Endothelial cell (in vitro differentiated cells): ENCODE measurements at regions not wholly inside any gene's neighbourhood (a gene's known extent, or its start where the extent isn't known, plus 50 kb on each side); places are given as distances from the start of the nearest gene placed in this dataset.

Experiments
- DNase-seq: peaks from one replicate; pipeline ENCODE4 v3.0.0; 2021; ENCODE audit warnings: low spot score
- H3K27ac Mint-ChIP-seq: one replicate; pipeline ENCODE4 v1.8.0; 2021; ENCODE audit warnings: mixed read lengths, inconsistent platforms; ENCODE audit not compliant: unreplicated experiment
- H3K27me3 Mint-ChIP-seq: one replicate; pipeline ENCODE4 v1.8.0; 2021; ENCODE audit warnings: mild to moderate bottlenecking, moderate library complexity, mixed read lengths, inconsistent platforms; ENCODE audit not compliant: unreplicated experiment
- H3K36me3 Mint-ChIP-seq: one replicate; pipeline ENCODE4 v1.8.0; 2021; ENCODE audit warnings: mild to moderate bottlenecking, low read depth, mixed read lengths, inconsistent platforms; ENCODE audit not compliant: unreplicated experiment
- H3K4me1 Mint-ChIP-seq: one replicate; pipeline ENCODE4 v1.8.0; 2021; ENCODE audit warnings: mild to moderate bottlenecking, mixed read lengths, inconsistent platforms; ENCODE audit not compliant: unreplicated experiment
- H3K4me3 Mint-ChIP-seq: one replicate; pipeline ENCODE4 v1.8.0; 2021; ENCODE audit warnings: mild to moderate bottlenecking, mixed read lengths, inconsistent platforms; ENCODE audit not compliant: unreplicated experiment
- H3K9me3 Mint-ChIP-seq: one replicate; pipeline ENCODE4 v1.8.0; 2021; ENCODE audit warnings: mixed read lengths, inconsistent platforms; ENCODE audit not compliant: unreplicated experiment
- TF ChIP-seq, protein P1 (sequence below): fragments of 200-600 bp; sonication (generic); IDR thresholded peaks from one replicate; pipeline ENCODE4 v1.5.0; 2021; ENCODE audit warnings: antibody characterized with exemption; ENCODE audit not compliant: unreplicated experiment

GRCh38 chr1:181170194-181170593 lies 81.7 kb downstream of the IER5 start:
- H3K27ac Mint-ChIP-seq: no peak overlapping the region
- TF ChIP-seq, protein P1, sequence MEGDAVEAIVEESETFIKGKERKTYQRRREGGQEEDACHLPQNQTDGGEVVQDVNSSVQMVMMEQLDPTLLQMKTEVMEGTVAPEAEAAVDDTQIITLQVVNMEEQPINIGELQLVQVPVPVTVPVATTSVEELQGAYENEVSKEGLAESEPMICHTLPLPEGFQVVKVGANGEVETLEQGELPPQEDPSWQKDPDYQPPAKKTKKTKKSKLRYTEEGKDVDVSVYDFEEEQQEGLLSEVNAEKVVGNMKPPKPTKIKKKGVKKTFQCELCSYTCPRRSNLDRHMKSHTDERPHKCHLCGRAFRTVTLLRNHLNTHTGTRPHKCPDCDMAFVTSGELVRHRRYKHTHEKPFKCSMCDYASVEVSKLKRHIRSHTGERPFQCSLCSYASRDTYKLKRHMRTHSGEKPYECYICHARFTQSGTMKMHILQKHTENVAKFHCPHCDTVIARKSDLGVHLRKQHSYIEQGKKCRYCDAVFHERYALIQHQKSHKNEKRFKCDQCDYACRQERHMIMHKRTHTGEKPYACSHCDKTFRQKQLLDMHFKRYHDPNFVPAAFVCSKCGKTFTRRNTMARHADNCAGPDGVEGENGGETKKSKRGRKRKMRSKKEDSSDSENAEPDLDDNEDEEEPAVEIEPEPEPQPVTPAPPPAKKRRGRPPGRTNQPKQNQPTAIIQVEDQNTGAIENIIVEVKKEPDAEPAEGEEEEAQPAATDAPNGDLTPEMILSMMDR: no peak
- H3K9me3 Mint-ChIP-seq: no peaks in the 10 kb centered on the region
- H3K27me3 Mint-ChIP-seq: no peaks in the 10 kb centered on the region
- H3K4me3 Mint-ChIP-seq: no peak overlapping the region
- peaks cover 4% of the 10 kb centered on the region for H3K36me3 Mint-ChIP-seq
- H3K4me1 Mint-ChIP-seq: peaks cover 2% of the 10 kb centered on the region
- no peak for DNase-seq

GRCh38 chr1:181172082-181172481 lies 83.6 kb downstream of the IER5 start:
- Mint-ChIP-seq H3K4me3 (no peak overlapping the region), H3K27ac (no peak overlapping the region), H3K27me3 (peaks cover 4% of the 10 kb centered on the region), H3K9me3 (no peaks in the 10 kb centered on the region), H3K36me3 (peaks cover 4% of the 10 kb centered on the region), H3K4me1 (no peaks in the 10 kb centered on the region)
- TF ChIP-seq, protein P1: no peak
- no peak for DNase-seq

DNA sequence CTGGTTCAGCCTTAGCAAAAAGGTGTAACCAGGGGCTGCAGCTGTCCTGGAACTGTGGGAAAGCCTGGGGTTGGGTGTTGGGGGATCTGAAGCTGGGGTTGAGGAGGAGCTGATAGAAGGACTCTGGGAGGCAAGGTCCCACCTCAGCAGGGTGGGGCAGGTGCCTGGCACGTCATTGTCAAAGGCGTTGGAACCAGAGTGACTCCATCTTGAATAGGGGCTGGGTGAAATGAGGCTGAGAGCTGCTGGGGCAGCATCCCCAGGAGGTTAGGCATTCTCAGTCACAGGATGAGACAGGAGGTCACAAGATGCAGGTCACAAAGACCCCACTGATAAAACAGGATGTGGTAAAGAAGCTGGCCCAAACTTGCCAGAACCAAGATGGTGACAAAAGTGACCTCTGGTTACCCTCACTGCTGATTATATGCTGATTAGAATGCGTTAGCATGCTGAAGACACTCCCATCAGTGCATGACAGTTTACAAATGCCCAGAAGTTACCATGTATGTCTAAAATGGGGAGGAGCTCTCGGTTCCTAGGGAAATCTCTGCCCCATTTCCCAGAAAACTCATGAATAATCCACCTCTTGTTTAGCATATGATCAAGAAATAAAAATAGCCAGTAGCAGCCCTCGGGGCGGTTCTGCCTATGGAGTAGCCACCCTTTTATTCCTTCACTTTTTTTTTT lies 85.4 kb downstream of the IER5 start:
- H3K9me3 Mint-ChIP-seq: no peaks in the 10 kb centered on the region
- H3K27me3 Mint-ChIP-seq: peaks cover 4% of the 10 kb centered on the region
- H3K4me3 Mint-ChIP-seq: no peak overlapping the region
- H3K4me1 Mint-ChIP-seq: no peaks in the 10 kb centered on the region
- peaks cover 4% of the 10 kb centered on the region for H3K36me3 Mint-ChIP-seq
- TF ChIP-seq, protein P1: no peak
- no peak overlapping the region for H3K27ac Mint-ChIP-seq
- DNase-seq: no peak

- no peak for DNase-seq
- peaks cover 4% of the 10 kb centered on the region for H3K36me3 Mint-ChIP-seq
Observed at GRCh38 chr1:181174861-181175260, 86.4 kb downstream of the IER5 start.

GRCh38 chr1:181175356-181175910 lies 86.9 kb downstream of the IER5 start:
- Mint-ChIP-seq H3K4me3 (no peak overlapping the region), H3K27me3 (peaks cover 6% of the 10 kb centered on the region)
- DNase-seq: no peak

More at GRCh38 chr1:181174861-181175260, 86.4 kb downstream of the IER5 start:
- Mint-ChIP-seq H3K27me3 (peaks cover 6% of the 10 kb centered on the region), H3K4me1 (peaks cover 4% of the 10 kb centered on the region), H3K9me3 (no peaks in the 10 kb centered on the region), H3K4me3 (no peak overlapping the region), H3K27ac (no peak overlapping the region)
- TF ChIP-seq, protein P1: no peak

More at GRCh38 chr1:181175356-181175910, 86.9 kb downstream of the IER5 start:
- TF ChIP-seq, protein P1: no peak
- Mint-ChIP-seq H3K27ac (no peak overlapping the region), H3K4me1 (peaks cover 10% of the 10 kb centered on the region), H3K9me3 (no peaks in the 10 kb centered on the region), H3K36me3 (peaks cover 4% of the 10 kb centered on the region)
